ENCODE measurements at regions not wholly inside any gene's neighbourhood (a gene's known extent, or its start where the extent isn't known, plus 50 kb on each side); places are given as distances from the start of the nearest gene placed in this dataset.

- no peak for TF ChIP-seq CTCF (IDR thresholded peaks at IDR 0.05)
- ChIA-PET POLR2A (no interaction called here), CTCF (no interaction called here)
- Histone ChIP-seq H3K4me1 (ENCODE audit: insufficient read depth, low read length) (no peaks in the 10 kb centered on the region), H3K27ac (ENCODE audit: low read depth in 1 of 2, low read length in 2 of 2) (no peak overlapping the region), H3K9me3 (ENCODE audit: control insufficient read depth in 1 of 2, insufficient read depth in 1 of 2, low read length in 2 of 2) (no peaks in the 10 kb centered on the region), H3K27me3 (ENCODE audit: control insufficient read depth in 1 of 2, insufficient read depth in 2 of 2, low read length in 2 of 2) (peaks cover 0 to 2% of the 10 kb centered on the region in 2 experiments), H3K36me3 (ENCODE audit: insufficient read depth, low read length) (no peaks in the 10 kb centered on the region), H3K4me3 (ENCODE audit: low read length) (no peak overlapping the region)
- intact Hi-C loops (cut with DNase I, micrococcal nuclease): no loop called here
- Mint-ChIP-seq H3K27ac (no peak overlapping the region), H3K27me3 (peaks cover 13% of the 10 kb centered on the region), H3K9me3 (no peaks in the 10 kb centered on the region), H3K4me3 (no peak overlapping the region), H3K4me1 (ENCODE audit: low read depth) (no peaks in the 10 kb centered on the region), H3K36me3 (ENCODE audit: low read depth) (no peaks in the 10 kb centered on the region)
- ATAC-seq (ENCODE audit: poor library complexity) (no peak), DNase-seq (no peak)
Measured at GRCh38 chr19:33891773-33892172, 95.1 kb downstream of the KCTD15 start.

- no peak for ATAC-seq (ENCODE audit: poor library complexity)
- Histone ChIP-seq H3K4me3 (ENCODE audit: low read length) (no peak overlapping the region), H3K4me1 (ENCODE audit: insufficient read depth, low read length) (no peaks in the 10 kb centered on the region), H3K9me3 (ENCODE audit: control insufficient read depth in 1 of 2, insufficient read depth in 1 of 2, low read length in 2 of 2) (peaks cover 4 to 15% of the 10 kb centered on the region in 2 experiments), H3K27me3 (ENCODE audit: control insufficient read depth in 1 of 2, insufficient read depth in 2 of 2, low read length in 2 of 2) (peaks cover 0 to 2% of the 10 kb centered on the region in 2 experiments), H3K27ac (ENCODE audit: low read depth in 1 of 2, low read length in 2 of 2) (no peak overlapping the region), H3K36me3 (ENCODE audit: insufficient read depth, low read length) (no peaks in the 10 kb centered on the region)
- H3K27ac Mint-ChIP-seq: no peak overlapping the region
- no peaks in the 10 kb centered on the region for H3K4me1 Mint-ChIP-seq (ENCODE audit: low read depth)
- no peaks in the 10 kb centered on the region for H3K36me3 Mint-ChIP-seq (ENCODE audit: low read depth)
- intact Hi-C loops (cut with DNase I, micrococcal nuclease): no loop called here
- CTCF ChIA-PET: no interaction called here
- DNase-seq: no peak
- H3K9me3 Mint-ChIP-seq: peaks cover 5% of the 10 kb centered on the region
- POLR2A ChIA-PET: no interaction called here
- TF ChIP-seq CTCF (IDR thresholded peaks at IDR 0.05): no peak
- H3K27me3 Mint-ChIP-seq: peaks cover 10% of the 10 kb centered on the region
- H3K4me3 Mint-ChIP-seq: no peak overlapping the region
Measured at GRCh38 chr19:33894787-33895186, 98.1 kb downstream of the KCTD15 start.

- Histone ChIP-seq H3K27me3 (ENCODE audit: control insufficient read depth in 1 of 2, insufficient read depth in 2 of 2, low read length in 2 of 2) (peaks cover 0 to 2% of the 10 kb centered on the region in 2 experiments), H3K9me3 (ENCODE audit: control insufficient read depth in 1 of 2, insufficient read depth in 1 of 2, low read length in 2 of 2) (peaks cover 4 to 15% of the 10 kb centered on the region in 2 experiments), H3K4me3 (ENCODE audit: low read length) (no peak overlapping the region), H3K27ac (ENCODE audit: low read depth in 1 of 2, low read length in 2 of 2) (no peak overlapping the region), H3K4me1 (ENCODE audit: insufficient read depth, low read length) (no peaks in the 10 kb centered on the region), H3K36me3 (ENCODE audit: insufficient read depth, low read length) (no peaks in the 10 kb centered on the region)
- Mint-ChIP-seq H3K27ac (no peak overlapping the region), H3K27me3 (peaks cover 12% of the 10 kb centered on the region), H3K4me1 (ENCODE audit: low read depth) (no peaks in the 10 kb centered on the region), H3K4me3 (no peak overlapping the region), H3K9me3 (peaks cover 5% of the 10 kb centered on the region), H3K36me3 (ENCODE audit: low read depth) (no peaks in the 10 kb centered on the region)
- no peak for DNase-seq
- TF ChIP-seq CTCF (IDR thresholded peaks at IDR 0.05): no peak
- intact Hi-C loops (cut with DNase I, micrococcal nuclease): no loop called here
- CTCF ChIA-PET: no interaction called here
- POLR2A ChIA-PET: no interaction called here
- ATAC-seq (ENCODE audit: poor library complexity): no peak
Measured at GRCh38 chr19:33895366-33895765, 98.7 kb downstream of the KCTD15 start.

All from CD4-positive, alpha-beta T cell (primary cell).